Activated CD4-positive, alpha-beta T cell treated with anti-CD3 and anti-CD28 coated beads, Interleukin-2, amount 10 ng/mL, durations not matched to agents 24 days and 14 days (primary cell): ENCODE measurements at regions not wholly inside any gene's neighbourhood (a gene's known extent, or its start where the extent isn't known, plus 50 kb on each side); places are given as distances from the start of the nearest gene placed in this dataset.
"Not testable (repeated sequence)": the region's sequence is repeated elsewhere in the genome, so short reads cannot be mapped to it uniquely, and the experiment has no call there.

ENCODE experiments used
- DNase-seq: peaks from one replicate; pipeline ENCODE4 v3.0.0; 2022
- H3K27ac Mint-ChIP-seq: one replicate; pipeline ENCODE4 v1.8.0; 2022; ENCODE audit warnings: mild to moderate bottlenecking, mixed read lengths
- H3K27me3 Mint-ChIP-seq: one replicate; pipeline ENCODE4 v1.8.0; 2022; ENCODE audit warnings: mixed read lengths
- H3K36me3 Mint-ChIP-seq: one replicate; pipeline ENCODE4 v1.8.0; 2022; ENCODE audit warnings: low read depth, mild to moderate bottlenecking, mixed read lengths
- H3K4me1 Mint-ChIP-seq: one replicate; pipeline ENCODE4 v1.8.0; 2021; ENCODE audit warnings: mixed read lengths
- H3K4me3 Mint-ChIP-seq: one replicate; pipeline ENCODE4 v1.8.0; 2022; ENCODE audit warnings: mild to moderate bottlenecking, moderate library complexity, mixed read lengths
- H3K9me3 Mint-ChIP-seq: one replicate; pipeline ENCODE4 v1.8.0; 2021; ENCODE audit warnings: mixed read lengths
- intact Hi-C: fragments of 100-400 bp; cut with micrococcal nuclease; formaldehyde crosslinking; loops from one replicate; pipeline ENCODE4 v1.15.1; 2023

DNA sequence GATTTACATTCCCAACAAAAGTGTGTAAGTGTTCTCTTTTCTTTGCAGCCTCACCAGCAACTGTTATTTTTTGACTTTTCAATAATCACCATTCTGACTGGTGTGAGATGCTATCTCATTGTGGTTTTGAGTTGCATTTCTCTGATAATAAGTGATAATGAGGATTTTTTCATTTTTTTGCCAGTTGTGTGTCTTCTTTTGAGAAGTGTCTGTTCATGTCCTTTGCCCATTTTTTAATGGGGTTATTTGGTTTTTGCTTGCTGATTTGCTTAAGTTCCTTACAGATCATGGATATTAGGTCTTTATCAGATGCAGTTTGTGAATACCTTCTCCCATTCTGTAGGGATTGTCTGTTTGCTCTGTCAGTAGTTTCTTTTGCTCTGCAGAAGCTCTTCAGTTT, 107.7 kb downstream of the EHF start:
- no peaks in the 10 kb centered on the region for H3K36me3 Mint-ChIP-seq
- H3K4me3 Mint-ChIP-seq, result no peak overlapping the region
- intact Hi-C loops, result no loop called here
- peaks cover 7% of the 10 kb centered on the region for H3K27me3 Mint-ChIP-seq
- no peak for DNase-seq
- H3K4me1 Mint-ChIP-seq, result no peaks in the 10 kb centered on the region
- no peaks in the 10 kb centered on the region for H3K9me3 Mint-ChIP-seq
- H3K27ac Mint-ChIP-seq, result no peak overlapping the region

GRCh38 chr11:34727228-34727737, 106.4 kb downstream of the EHF start:
- DNase-seq, result no peak
- H3K27ac Mint-ChIP-seq, result no peak overlapping the region
- intact Hi-C loops, result no loop called here
- H3K4me1 Mint-ChIP-seq, result no peaks in the 10 kb centered on the region
- no peak overlapping the region for H3K4me3 Mint-ChIP-seq
- H3K9me3 Mint-ChIP-seq, result no peaks in the 10 kb centered on the region
- H3K27me3 Mint-ChIP-seq, result peaks cover 7% of the 10 kb centered on the region
- no peaks in the 10 kb centered on the region for H3K36me3 Mint-ChIP-seq

DNA sequence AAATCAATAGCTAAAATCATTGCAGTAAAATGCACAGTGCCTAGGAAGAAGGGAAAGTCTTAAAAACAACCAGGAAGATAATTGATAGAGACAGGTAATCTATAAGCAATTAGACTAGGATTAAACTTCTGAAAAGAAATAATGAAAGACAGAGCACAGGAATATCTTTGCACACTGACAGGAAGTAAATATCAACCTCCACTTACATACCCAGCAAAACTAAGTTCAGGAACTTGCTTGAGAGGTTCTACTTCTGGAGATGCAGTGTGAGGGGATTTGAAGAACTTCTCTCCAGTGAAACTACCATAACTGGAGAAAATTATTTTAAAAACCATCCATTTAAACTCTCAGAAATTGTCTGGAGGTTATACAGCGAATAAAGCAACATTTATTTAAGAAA, 104.1 kb downstream of the EHF start:
- Mint-ChIP-seq H3K27ac (no peak overlapping the region), H3K27me3 (peaks cover 4% of the 10 kb centered on the region), H3K4me1 (no peaks in the 10 kb centered on the region), H3K36me3 (no peaks in the 10 kb centered on the region), H3K9me3 (no peaks in the 10 kb centered on the region), H3K4me3 (no peak overlapping the region)
- intact Hi-C loops, result no loop called here
- DNase-seq, result no peak

- no peaks in the 10 kb centered on the region for H3K4me1 Mint-ChIP-seq
- H3K4me3 Mint-ChIP-seq, result no peak overlapping the region
- intact Hi-C loops, result no loop called here
- no peaks in the 10 kb centered on the region for H3K36me3 Mint-ChIP-seq
- H3K9me3 Mint-ChIP-seq, result no peaks in the 10 kb centered on the region
- H3K27ac Mint-ChIP-seq, result no peak overlapping the region
- peaks cover 5% of the 10 kb centered on the region for H3K27me3 Mint-ChIP-seq
- no peak for DNase-seq
Measured at GRCh38 chr11:34721646-34722045, 100.8 kb downstream of the EHF start.

DNA sequence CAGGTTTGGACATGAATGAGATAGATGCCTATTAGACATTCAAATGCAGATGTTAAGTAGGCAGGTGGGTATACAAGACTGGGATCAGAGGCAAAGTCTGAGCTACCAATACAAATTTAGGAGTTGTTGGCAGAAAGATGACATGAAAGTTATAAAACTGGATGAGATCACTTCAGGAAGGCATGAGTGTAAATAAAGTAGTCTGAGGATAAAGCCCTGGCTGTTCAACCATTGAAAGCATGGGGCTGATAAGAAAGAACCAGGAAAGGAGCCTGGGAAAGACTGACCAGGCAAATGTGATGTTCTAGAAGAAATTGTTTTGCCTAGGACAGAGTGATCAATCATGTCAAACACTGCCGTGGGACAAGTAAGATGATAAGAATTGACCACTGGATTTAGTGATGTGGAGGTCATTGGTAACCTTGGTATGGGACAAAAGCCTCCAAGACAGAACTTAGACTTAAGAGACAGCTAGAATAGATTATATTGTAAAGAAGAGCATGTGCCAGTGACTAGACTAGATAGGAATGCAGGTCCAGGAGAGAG, 98.5 kb downstream of the EHF start:
- H3K9me3 Mint-ChIP-seq, result peaks cover 4% of the 10 kb centered on the region
- no peaks in the 10 kb centered on the region for H3K4me1 Mint-ChIP-seq
- DNase-seq, result no peak
- intact Hi-C loops, result no loop called here
- H3K4me3 Mint-ChIP-seq, result no peak overlapping the region
- H3K36me3 Mint-ChIP-seq, result no peaks in the 10 kb centered on the region
- peaks cover 4% of the 10 kb centered on the region for H3K27me3 Mint-ChIP-seq
- H3K27ac Mint-ChIP-seq, result no peak overlapping the region

DNA sequence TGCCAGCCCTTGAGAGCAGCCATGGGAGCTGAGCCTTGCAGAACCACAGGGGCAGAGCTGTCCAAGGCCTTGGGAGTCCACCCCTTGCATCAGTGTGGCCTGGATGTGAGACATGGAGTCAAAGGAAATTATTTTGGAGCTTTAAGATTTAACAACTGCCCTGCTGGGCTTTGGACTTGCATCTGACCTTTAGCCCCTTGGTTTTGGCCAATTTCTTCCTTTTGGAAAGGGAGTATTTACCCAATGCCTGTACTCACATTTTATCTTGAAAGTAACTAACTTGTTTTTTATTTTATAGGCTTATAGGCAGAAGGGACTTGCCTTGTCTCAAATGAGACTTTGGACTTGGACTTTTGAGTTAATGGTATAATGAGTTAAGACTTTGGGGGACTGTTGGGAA, 92.7 kb downstream of the EHF start:
- H3K27ac Mint-ChIP-seq, H3K4me3 Mint-ChIP-seq, H3K27me3 Mint-ChIP-seq, H3K4me1 Mint-ChIP-seq, H3K36me3 Mint-ChIP-seq, DNase-seq, intact Hi-C loops: not testable (repeated sequence)
- H3K9me3 Mint-ChIP-seq, result peaks cover 18% of the 10 kb centered on the region
